Fibroblast of the aortic adventitia (primary cell): ENCODE measurements at regions not wholly inside any gene's neighbourhood (a gene's known extent, or its start where the extent isn't known, plus 50 kb on each side); places are given as distances from the start of the nearest gene placed in this dataset.

Experiments used
- DNase-seq: peaks from one replicate; pipeline ENCODE4 v3.0.0-alpha.2; 2010; ENCODE audit warnings: low read depth
- H3K4me3 ChIP-seq: 2 replicates; pipeline ENCODE4 v1.5.1; 2011; ENCODE audit warnings: low read depth, mild to moderate bottlenecking, control low read depth, low read length, moderate library complexity
- TF ChIP-seq, protein P1 (sequence below): IDR thresholded peaks from 2 replicates; pipeline ENCODE4 v1.5.1; 2011; ENCODE audit warnings: mild to moderate bottlenecking, low read length, control low read depth, inconsistent platforms; ENCODE audit not compliant: insufficient read depth

DNA sequence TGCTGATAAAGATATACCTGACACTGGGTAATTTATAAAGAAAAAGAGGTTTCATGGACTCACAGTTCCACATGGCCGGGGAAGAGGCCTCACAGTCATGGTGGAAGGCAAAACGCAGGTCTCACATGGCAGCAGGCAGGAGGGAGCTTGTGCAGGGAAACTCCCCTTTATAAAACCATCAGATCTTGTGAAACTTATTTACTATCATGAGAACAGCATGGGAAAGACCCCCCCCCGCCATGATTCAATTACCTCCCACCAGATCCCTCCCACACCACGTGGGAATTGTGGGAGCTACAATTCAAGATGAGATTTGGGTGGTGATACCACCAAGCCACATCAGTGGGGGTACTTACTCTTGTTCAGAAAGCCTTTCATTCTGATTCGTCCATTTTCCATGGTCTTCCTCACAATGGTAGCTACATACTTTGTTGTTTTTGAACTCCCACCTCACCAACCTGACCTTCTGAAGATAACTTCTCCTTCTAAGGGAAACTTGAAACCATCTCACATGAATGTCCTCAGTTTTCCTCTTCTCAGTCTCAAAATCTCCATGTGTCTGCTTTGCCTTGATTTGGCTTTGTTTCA is 275.6 kb upstream of the PROK2 start:
- TF ChIP-seq, protein P1, sequence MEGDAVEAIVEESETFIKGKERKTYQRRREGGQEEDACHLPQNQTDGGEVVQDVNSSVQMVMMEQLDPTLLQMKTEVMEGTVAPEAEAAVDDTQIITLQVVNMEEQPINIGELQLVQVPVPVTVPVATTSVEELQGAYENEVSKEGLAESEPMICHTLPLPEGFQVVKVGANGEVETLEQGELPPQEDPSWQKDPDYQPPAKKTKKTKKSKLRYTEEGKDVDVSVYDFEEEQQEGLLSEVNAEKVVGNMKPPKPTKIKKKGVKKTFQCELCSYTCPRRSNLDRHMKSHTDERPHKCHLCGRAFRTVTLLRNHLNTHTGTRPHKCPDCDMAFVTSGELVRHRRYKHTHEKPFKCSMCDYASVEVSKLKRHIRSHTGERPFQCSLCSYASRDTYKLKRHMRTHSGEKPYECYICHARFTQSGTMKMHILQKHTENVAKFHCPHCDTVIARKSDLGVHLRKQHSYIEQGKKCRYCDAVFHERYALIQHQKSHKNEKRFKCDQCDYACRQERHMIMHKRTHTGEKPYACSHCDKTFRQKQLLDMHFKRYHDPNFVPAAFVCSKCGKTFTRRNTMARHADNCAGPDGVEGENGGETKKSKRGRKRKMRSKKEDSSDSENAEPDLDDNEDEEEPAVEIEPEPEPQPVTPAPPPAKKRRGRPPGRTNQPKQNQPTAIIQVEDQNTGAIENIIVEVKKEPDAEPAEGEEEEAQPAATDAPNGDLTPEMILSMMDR = no peak
- no peak overlapping the region for H3K4me3 ChIP-seq
- DNase-seq = no peak

DNA sequence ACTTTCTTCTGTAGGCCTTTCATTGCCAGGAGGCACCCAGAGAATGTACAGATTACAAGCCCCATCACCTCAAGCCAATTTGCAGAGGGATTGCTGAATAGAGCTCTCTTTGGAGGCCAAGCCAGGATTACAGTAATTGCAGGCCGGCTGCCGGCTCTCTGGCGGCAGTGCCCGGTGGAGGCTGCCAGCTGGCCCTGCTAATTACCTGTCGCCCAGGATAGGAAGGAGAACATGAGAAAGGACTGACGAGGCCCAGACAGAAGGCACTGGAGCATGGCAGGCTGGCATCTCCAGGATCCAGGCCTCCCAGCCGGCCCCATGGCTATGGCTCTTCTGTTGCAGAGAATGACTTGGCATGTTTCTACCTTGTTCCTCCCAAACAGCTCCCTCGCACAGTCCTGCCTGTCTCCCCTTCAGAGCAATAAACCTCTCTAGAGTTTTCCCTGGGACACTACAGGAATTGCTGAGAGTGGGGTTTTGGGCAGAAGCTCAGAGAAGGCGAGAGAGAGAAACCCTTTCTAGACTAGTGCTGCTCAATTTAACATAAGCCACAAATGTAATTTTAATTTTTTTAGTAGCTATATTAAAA is 273.6 kb upstream of the PROK2 start:
- DNase-seq = no peak
- no peak overlapping the region for H3K4me3 ChIP-seq
- TF ChIP-seq, protein P1 = no peak

DNA sequence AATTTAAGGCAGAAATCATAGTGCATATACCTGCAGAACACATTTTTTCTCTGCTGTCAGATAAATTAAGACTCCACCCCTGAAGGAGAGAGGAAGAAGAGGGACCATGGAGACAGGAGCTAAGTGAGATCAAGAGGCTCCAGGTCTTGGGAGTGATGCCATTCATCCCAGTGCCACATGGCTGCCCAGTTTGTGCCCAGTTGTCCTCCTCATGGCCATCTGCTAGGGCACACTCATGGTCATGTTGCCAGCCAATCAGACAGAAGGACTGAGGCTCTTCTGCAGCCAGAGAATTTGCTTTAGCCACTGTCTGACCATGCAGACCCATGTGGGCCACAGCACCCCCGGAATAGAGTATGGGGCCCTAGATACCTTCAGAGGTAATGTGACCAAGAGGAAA is 270.5 kb upstream of the PROK2 start:
- TF ChIP-seq, protein P1 = no peak
- H3K4me3 ChIP-seq = no peak overlapping the region
- DNase-seq = no peak

DNA sequence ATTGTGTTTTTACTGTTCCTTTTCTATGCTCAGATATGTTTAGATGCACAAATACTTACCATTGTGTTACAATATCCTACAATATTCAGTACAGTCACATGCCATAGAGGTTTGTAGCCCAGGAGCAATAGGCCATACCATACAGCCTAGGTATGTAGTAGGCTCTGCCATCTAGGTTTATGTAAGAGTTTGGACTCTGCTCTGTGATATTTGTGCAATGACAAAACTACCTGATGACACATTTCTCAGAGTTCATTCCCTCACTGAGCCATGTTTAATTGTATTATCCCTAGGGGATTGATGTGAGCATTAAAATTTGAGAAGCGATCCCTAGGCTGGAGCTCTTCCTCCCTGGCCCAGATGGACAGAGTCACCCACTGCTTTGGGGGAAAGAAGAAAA is 270.0 kb upstream of the PROK2 start:
- DNase-seq = no peak
- TF ChIP-seq, protein P1 = no peak
- no peak overlapping the region for H3K4me3 ChIP-seq

DNA sequence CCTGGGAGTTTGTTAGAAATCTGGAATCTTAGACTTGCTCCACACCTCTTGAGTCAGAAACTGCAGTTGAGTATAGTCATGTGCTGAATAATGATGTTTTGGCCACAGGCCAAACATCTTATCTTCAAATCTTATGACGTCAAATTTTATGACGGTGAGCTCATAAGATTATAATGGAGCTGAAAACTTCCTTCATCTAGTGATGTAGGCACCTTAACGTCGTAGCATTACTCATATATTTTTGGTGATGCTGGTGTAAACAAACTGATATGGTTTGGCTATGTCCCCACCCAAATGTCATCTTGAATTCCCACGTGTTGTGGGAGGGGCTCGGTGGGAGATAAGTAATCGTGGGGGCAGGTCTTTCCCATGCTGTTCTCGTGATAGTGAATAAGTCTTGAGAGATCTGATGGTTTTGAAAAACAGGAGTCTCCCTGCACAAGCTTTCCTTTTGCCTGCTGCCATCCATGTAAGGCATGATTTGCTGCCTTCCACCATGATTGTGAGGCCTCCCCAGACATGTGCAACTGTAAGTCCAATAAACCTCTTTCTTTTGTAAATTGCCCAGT is 268.0 kb upstream of the PROK2 start:
- H3K4me3 ChIP-seq = no peak overlapping the region
- TF ChIP-seq, protein P1 = no peak
- DNase-seq = peak; percentile 41

DNA sequence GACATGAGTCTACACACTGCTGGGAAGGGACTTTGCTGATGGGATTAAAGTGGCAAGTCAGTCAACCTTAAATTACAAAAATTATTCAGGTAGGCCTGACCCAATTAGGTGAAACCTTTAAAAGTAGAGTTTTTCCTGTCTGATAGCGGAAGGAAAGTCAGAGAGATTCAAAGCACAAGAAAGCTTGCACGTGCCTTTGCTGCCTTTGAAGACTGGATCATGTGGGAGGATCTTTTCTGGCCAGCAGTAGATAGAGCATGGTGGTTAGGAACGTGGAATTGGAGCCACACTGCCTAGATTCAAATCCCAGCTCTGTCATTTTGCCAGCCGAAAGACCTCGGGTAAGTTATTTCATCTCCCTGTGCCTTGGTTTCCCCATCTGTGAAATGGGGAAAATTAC is 265.8 kb upstream of the PROK2 start:
- DNase-seq = no peak
- TF ChIP-seq, protein P1 = no peak
- H3K4me3 ChIP-seq = no peak overlapping the region

- TF ChIP-seq, protein P1 = no peak
- DNase-seq = no peak
- no peak overlapping the region for H3K4me3 ChIP-seq
Observed at GRCh38 chr3:72050048-72050632, 265.2 kb upstream of the PROK2 start.
